ENCODE measurements at regions not wholly inside any gene's neighbourhood (a gene's known extent, or its start where the extent isn't known, plus 50 kb on each side); places are given as distances from the start of the nearest gene placed in this dataset.

DNA sequence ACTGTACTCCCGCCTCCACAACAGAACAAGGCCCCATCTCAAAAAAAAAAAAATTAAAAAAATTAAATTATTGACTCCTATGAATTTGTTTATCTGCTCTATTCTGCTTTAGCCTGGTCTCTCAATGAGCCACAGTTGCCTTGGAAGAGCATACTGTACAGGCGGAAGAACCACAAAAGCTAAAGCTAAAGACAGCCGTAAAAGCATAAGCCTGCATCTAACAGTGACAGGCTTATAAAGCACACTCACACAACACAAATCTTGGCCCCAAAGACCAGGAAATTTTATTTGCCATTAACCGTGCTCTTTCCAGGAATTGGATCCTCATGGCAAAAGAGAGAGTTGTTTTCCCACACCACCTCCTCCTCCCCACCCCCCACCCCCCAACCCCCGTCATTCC lies 53.5 kb upstream of the KLF3 start:
- ChIA-PET CTCF (interaction anchor here (0.7 kb wide), 1 partner anchor 314 kb away, joined by 4 read pairs; no protein-coding TSS in a partner anchor), POLR2A (ENCODE audit: low non-redundant PET) (no interaction called here)
- Histone ChIP-seq H3K4me1 (ENCODE audit: insufficient read depth, low read length, poor library complexity, severe bottlenecking) (peaks cover 14% of the 10 kb centered on the region), H3K36me3 (ENCODE audit: insufficient read depth, low read length, poor library complexity, severe bottlenecking) (no peaks in the 10 kb centered on the region), H3K27ac (ENCODE audit: low read depth, low read length, poor library complexity, severe bottlenecking) (no peak overlapping the region), H3K9me3 (ENCODE audit: low read depth, low read length, poor library complexity, severe bottlenecking) (no peaks in the 10 kb centered on the region), H3K4me3 (ENCODE audit: low read depth, low read length, poor library complexity, severe bottlenecking) (no peak overlapping the region), H3K27me3 (replicated peaks; ENCODE audit: insufficient read depth, low read depth, low read length, poor library complexity) (no peaks in the 10 kb centered on the region)
- no TSS peak for BruUV-seq (replicated peaks)
- intact Hi-C loops (cut with micrococcal nuclease; ENCODE audit: unreplicated experiment), result no loop called here
- no peak for DNase-seq (ENCODE audit: low spot score)
- TF ChIP-seq EZH2 (IDR thresholded peaks at IDR 0.05; ENCODE audit: borderline replicate concordance, low read depth, low read length, poor library complexity, severe bottlenecking), result no peak
- TF ChIP-seq, protein P1, sequence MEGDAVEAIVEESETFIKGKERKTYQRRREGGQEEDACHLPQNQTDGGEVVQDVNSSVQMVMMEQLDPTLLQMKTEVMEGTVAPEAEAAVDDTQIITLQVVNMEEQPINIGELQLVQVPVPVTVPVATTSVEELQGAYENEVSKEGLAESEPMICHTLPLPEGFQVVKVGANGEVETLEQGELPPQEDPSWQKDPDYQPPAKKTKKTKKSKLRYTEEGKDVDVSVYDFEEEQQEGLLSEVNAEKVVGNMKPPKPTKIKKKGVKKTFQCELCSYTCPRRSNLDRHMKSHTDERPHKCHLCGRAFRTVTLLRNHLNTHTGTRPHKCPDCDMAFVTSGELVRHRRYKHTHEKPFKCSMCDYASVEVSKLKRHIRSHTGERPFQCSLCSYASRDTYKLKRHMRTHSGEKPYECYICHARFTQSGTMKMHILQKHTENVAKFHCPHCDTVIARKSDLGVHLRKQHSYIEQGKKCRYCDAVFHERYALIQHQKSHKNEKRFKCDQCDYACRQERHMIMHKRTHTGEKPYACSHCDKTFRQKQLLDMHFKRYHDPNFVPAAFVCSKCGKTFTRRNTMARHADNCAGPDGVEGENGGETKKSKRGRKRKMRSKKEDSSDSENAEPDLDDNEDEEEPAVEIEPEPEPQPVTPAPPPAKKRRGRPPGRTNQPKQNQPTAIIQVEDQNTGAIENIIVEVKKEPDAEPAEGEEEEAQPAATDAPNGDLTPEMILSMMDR (conservative IDR thresholded peaks at IDR 0.05; ENCODE audit: low read depth, low read length), result no peak

DNA sequence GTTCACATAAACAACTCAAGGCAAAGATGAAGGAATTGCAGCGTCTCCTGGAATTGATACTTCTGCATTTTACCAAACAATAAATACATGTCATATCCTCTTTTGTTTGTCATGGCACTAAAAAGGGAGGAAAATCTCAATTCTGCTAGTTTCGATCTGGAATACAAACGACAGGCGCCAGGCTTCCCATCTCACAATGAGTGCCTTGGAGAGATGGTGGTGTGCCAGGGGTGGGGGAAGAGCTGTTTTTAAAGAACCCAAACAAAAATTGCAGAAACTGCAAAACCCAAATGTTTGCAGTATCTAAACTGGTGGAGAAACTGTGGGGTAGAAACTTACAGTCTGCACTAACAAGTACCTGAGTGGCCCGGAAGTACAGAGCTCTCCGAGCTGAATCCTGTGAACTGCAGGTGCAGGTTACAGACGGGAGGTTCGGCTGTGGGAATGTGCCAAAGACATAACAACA lies 53.0 kb upstream of the KLF3 start:
- peaks cover 14% of the 10 kb centered on the region for H3K4me1 ChIP-seq (ENCODE audit: insufficient read depth, low read length, poor library complexity, severe bottlenecking)
- DNase-seq (ENCODE audit: low spot score), result no peak
- H3K9me3 ChIP-seq (ENCODE audit: low read depth, low read length, poor library complexity, severe bottlenecking), result no peaks in the 10 kb centered on the region
- H3K27ac ChIP-seq (ENCODE audit: low read depth, low read length, poor library complexity, severe bottlenecking), result no peak overlapping the region
- intact Hi-C loops (cut with micrococcal nuclease; ENCODE audit: unreplicated experiment), result no loop called here
- no peak for TF ChIP-seq EZH2 (IDR thresholded peaks at IDR 0.05; ENCODE audit: borderline replicate concordance, low read depth, low read length, poor library complexity, severe bottlenecking)
- TF ChIP-seq, protein P1 (conservative IDR thresholded peaks at IDR 0.05; ENCODE audit: low read depth, low read length), result no peak
- POLR2A ChIA-PET (ENCODE audit: low non-redundant PET), result no interaction called here
- no TSS peak for BruUV-seq (replicated peaks)
- H3K36me3 ChIP-seq (ENCODE audit: insufficient read depth, low read length, poor library complexity, severe bottlenecking), result no peaks in the 10 kb centered on the region
- H3K27me3 ChIP-seq (replicated peaks; ENCODE audit: insufficient read depth, low read depth, low read length, poor library complexity), result no peaks in the 10 kb centered on the region
- CTCF ChIA-PET, result no interaction called here
- H3K4me3 ChIP-seq (ENCODE audit: low read depth, low read length, poor library complexity, severe bottlenecking), result no peak overlapping the region

DNA sequence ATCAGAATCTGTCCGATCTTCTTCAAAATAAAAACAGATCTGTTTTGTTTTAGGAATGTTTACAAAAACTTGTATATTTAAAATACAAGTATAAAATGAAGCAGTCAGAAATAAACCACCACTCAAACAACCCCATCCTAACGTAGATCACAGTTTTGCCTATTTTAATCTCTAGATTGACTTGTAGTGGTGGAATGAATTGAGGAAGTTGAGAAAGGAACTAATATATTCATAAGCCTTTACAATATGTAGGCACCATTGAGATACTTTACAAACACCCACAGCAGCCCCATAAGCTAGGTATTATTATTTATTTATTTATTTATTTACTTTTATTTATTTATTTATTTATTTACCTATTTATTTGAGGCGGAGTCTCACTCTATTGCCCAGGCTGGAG lies 52.3 kb upstream of the KLF3 start:
- no peak for TF ChIP-seq EZH2 (IDR thresholded peaks at IDR 0.05; ENCODE audit: borderline replicate concordance, low read depth, low read length, poor library complexity, severe bottlenecking)
- intact Hi-C loops (cut with micrococcal nuclease; ENCODE audit: unreplicated experiment), result no loop called here
- H3K36me3 ChIP-seq (ENCODE audit: insufficient read depth, low read length, poor library complexity, severe bottlenecking), result no peaks in the 10 kb centered on the region
- H3K27me3 ChIP-seq (replicated peaks; ENCODE audit: insufficient read depth, low read depth, low read length, poor library complexity), result no peaks in the 10 kb centered on the region
- POLR2A ChIA-PET (ENCODE audit: low non-redundant PET), result no interaction called here
- no peak overlapping the region for H3K4me3 ChIP-seq (ENCODE audit: low read depth, low read length, poor library complexity, severe bottlenecking)
- no peak for DNase-seq (ENCODE audit: low spot score)
- peaks cover 14% of the 10 kb centered on the region for H3K4me1 ChIP-seq (ENCODE audit: insufficient read depth, low read length, poor library complexity, severe bottlenecking)
- no peak overlapping the region for H3K27ac ChIP-seq (ENCODE audit: low read depth, low read length, poor library complexity, severe bottlenecking)
- H3K9me3 ChIP-seq (ENCODE audit: low read depth, low read length, poor library complexity, severe bottlenecking), result no peaks in the 10 kb centered on the region
- no TSS peak for BruUV-seq (replicated peaks)
- CTCF ChIA-PET, result no interaction called here

All from A673 (cell line).